ENCODE measurements at regions not wholly inside any gene's neighbourhood (a gene's known extent, or its start where the extent isn't known, plus 50 kb on each side); places are given as distances from the start of the nearest gene placed in this dataset.

GRCh38 chr13:32924886-32925285 lies 91.3 kb upstream of the KL start:
- TF ChIP-seq CTCF (IDR thresholded peaks at IDR 0.05; ENCODE audit: low read length) (no peak), EZH2 (IDR thresholded peaks at IDR 0.05; ENCODE audit: borderline replicate concordance, low read length) (no peak)

Data from OCI-LY1 (cell line).